Thyroid gland (tissue), 4 donors: ENCODE measurements at regions not wholly inside any gene's neighbourhood (a gene's known extent, or its start where the extent isn't known, plus 50 kb on each side); places are given as distances from the start of the nearest gene placed in this dataset.
"Not testable (repeated sequence)": the region's sequence is repeated elsewhere in the genome, so short reads cannot be mapped to it uniquely, and the experiment has no call there.

Source experiments
- DNase-seq, 2 donors: peaks; one replicate each; pipeline ENCODE4 v3.0.0-alpha.2; 2019
- H3K27ac ChIP-seq, 3 donors: fragments of 200-600 bp; sonication (generic); 1 replicate in 2 of 3; 2 replicates in 1 of 3; pipeline ENCODE4 v1.5.1; 2016 to 2019; ENCODE audit warnings: mild to moderate bottlenecking in 1 of 3, moderate library complexity in 1 of 3
- H3K27me3 ChIP-seq: fragments of 200-600 bp; sonication (generic); one replicate; pipeline ENCODE4 v1.5.1; 2019
- H3K36me3 ChIP-seq, 2 donors: fragments of 200-600 bp; sonication (generic); one replicate each; pipeline ENCODE4 v1.5.1; 2016 to 2019
- H3K4me1 ChIP-seq, 2 donors: fragments of 200-600 bp; sonication (generic); one replicate each; pipeline ENCODE4 v1.5.1; 2017 to 2019
- H3K4me3 ChIP-seq, 3 donors: fragments of 200-600 bp; sonication (generic); replicated peaks in 1 of 3; 1 replicate in 2 of 3; 2 replicates in 1 of 3; pipeline ENCODE4 v1.5.1; 2016; ENCODE audit warnings: mild to moderate bottlenecking in 1 of 3
- H3K9me3 ChIP-seq: fragments of 200-600 bp; sonication (generic); one replicate; pipeline ENCODE4 v1.5.1; 2017
- POLR2A ChIP-seq, 2 donors: fragments of 450-650 bp; IDR thresholded peaks; one replicate each; pipeline ENCODE4 v1.6.1; 2017; ENCODE audit warnings: antibody characterized with exemption in 2 of 2, mild to moderate bottlenecking in 2 of 2, moderate library complexity in 1 of 2
- WGBS, 2 donors: methylation state at CpG; one replicate each; pipeline ENCODE4 v1.1.5; 2017; 5-methylcytosine and 5-hydroxymethylcytosine counted together
- intact Hi-C: fragments of 100-400 bp; cut with DNase I; formaldehyde crosslinking; loops from one replicate; pipeline ENCODE4 v1.15.1; 2023
- TF ChIP-seq, protein P1 (sequence below), 6 experiments: fragments of 200-600 bp in 3 of 6; fragments of 450-650 bp in 3 of 6; sonication (generic) in 3 of 6; IDR thresholded peaks; one replicate each; pipeline ENCODE4 v1.5.1; 2016 to 2019; ENCODE audit warnings: antibody characterized with exemption in 6 of 6, mild to moderate bottlenecking in 2 of 6, inconsistent platforms in 1 of 6, moderate library complexity in 1 of 6

DNA sequence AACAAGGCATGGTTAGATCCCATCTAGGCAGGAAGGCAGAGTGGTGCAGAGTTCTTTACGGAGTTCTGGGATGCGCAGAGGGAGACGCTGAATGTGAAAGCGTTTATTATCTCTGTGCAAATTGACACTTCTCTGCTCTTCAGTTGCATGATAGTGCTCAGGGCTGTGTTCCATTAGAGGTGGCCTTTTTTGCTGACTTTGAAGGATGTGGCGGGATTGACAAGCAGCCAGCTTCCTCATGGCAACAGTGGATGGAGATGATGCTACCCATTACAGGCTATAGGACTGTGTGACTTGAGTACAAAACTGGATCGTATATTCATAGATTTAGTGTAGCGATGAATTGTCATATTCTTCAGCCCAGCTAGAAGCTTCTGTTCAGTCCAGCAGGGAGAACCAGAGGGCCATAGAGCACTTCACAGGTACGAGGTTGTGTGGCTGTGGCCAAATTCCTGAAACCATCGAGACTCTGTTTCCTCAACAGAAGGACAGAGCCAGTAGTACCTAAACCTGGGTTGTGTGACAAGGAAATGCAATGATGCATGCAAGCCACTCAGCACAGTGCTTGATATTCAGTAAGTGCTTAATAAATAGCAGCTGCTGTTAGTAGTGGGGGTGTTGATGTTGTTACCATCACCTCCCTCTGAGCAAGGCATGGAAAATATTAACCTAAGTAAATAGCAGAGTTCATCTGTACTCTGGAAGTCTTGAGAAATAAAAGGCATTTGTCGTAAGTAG, 430.0 kb upstream of the KAZN start:
- WGBS, 2 donors = 77 to 83% methylated on average over 10 of the region's 10 CpGs

DNA sequence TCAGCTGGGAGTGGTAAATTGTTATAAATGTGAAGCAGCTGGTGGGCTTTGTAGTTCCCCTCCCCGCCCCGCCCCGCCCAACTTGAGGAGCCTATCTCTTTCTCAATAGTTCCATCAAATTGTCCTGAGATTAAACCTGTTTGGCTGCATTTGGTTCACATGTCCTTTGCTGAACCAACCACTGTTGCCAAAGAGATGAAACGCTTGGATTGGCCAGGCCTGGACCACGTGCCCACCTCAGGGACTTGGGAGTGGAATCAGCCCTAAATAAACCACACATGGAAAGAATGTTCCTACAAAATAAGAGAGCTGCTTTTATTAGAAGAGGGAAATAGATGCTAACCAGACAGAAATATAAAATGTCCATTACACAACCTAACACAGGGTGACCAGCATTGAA, 424.9 kb upstream of the KAZN start:
- intact Hi-C loops = no loop called here
- Histone ChIP-seq H3K27me3 (no peaks in the 10 kb centered on the region), H3K9me3 (no peaks in the 10 kb centered on the region), H3K36me3 (no peaks in the 10 kb centered on the region), H3K4me3 (no peak overlapping the region), H3K4me1 (no peaks in the 10 kb centered on the region), H3K27ac (no peak overlapping the region)
- TF ChIP-seq, protein P1, sequence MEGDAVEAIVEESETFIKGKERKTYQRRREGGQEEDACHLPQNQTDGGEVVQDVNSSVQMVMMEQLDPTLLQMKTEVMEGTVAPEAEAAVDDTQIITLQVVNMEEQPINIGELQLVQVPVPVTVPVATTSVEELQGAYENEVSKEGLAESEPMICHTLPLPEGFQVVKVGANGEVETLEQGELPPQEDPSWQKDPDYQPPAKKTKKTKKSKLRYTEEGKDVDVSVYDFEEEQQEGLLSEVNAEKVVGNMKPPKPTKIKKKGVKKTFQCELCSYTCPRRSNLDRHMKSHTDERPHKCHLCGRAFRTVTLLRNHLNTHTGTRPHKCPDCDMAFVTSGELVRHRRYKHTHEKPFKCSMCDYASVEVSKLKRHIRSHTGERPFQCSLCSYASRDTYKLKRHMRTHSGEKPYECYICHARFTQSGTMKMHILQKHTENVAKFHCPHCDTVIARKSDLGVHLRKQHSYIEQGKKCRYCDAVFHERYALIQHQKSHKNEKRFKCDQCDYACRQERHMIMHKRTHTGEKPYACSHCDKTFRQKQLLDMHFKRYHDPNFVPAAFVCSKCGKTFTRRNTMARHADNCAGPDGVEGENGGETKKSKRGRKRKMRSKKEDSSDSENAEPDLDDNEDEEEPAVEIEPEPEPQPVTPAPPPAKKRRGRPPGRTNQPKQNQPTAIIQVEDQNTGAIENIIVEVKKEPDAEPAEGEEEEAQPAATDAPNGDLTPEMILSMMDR (IDR thresholded peaks at IDR 0.05) = no peak
- no peak for TF ChIP-seq POLR2A (IDR thresholded peaks at IDR 0.05)
- no peak for DNase-seq
- WGBS, 2 donors = 83 to 88% methylated on average over 5 of the region's 5 CpGs

More for the DNA sequence above, 430.0 kb upstream of the KAZN start:
- H3K9me3 ChIP-seq = no peaks in the 10 kb centered on the region
- H3K27me3 ChIP-seq = no peaks in the 10 kb centered on the region
- intact Hi-C loops = no loop called here
- H3K36me3 ChIP-seq = no peaks in the 10 kb centered on the region
- no peak overlapping the region for H3K4me3 ChIP-seq
- no peak for DNase-seq
- no peak overlapping the region for H3K27ac ChIP-seq
- TF ChIP-seq POLR2A (IDR thresholded peaks at IDR 0.05) = no peak
- TF ChIP-seq, protein P1 (IDR thresholded peaks at IDR 0.05) = no peak
- no peaks in the 10 kb centered on the region for H3K4me1 ChIP-seq

DNA sequence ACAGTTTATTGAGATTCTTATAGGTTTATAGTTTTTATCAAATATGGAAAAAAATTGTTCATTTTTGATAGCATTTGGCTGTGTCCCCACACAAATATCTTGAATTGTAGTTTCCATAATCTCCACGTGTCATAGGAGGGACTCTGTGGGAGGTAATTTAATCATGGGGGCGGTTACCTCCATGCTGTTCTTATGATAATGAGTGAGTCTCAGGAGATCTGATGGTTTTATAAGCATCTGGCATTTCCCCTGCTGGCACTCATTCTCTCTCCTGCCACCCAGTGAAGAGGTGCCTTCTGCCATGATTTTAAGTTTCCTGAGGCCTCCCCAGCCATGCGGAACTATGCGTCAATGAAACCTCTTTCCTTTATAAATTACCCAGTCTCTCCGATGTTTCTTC, 420.6 kb upstream of the KAZN start:
- H3K9me3 ChIP-seq, H3K4me1 ChIP-seq, H3K27me3 ChIP-seq, H3K36me3 ChIP-seq, H3K4me3 ChIP-seq, intact Hi-C loops, H3K27ac ChIP-seq, DNase-seq: not testable (repeated sequence)
- WGBS, 2 donors = 71 to 73% methylated on average over 5 of the region's 5 CpGs

DNA sequence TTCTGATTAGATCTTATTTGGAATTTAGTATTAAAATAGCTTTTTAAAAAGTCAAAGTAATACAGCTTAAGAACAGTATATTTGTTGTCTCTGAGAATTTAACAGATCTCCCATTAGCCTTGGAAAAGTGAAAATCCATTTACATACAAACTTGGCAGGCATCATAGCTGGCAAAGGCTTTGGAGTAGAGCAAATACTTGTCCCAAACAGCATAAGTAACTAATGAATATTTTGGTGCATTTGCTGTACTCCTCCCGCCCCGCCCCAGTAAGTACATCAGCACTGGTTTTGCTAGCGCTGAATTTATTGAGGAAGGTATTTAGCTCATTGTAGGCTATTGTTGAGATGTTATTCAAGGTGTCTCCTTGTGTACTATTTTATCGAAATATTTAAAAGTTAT, 417.7 kb upstream of the KAZN start:
- Histone ChIP-seq H3K4me3 (no peak overlapping the region), H3K36me3 (no peaks in the 10 kb centered on the region), H3K27ac (no peak overlapping the region), H3K4me1 (no peaks in the 10 kb centered on the region), H3K9me3 (no peaks in the 10 kb centered on the region), H3K27me3 (no peaks in the 10 kb centered on the region)
- 67 to 83% methylated on average over 4 of the region's 4 CpGs for whole genome bisulfite sequencing, 2 donors
- TF ChIP-seq, protein P1 (IDR thresholded peaks at IDR 0.05) = no peak
- TF ChIP-seq POLR2A (IDR thresholded peaks at IDR 0.05) = no peak
- DNase-seq = no peak
- intact Hi-C loops = no loop called here

DNA sequence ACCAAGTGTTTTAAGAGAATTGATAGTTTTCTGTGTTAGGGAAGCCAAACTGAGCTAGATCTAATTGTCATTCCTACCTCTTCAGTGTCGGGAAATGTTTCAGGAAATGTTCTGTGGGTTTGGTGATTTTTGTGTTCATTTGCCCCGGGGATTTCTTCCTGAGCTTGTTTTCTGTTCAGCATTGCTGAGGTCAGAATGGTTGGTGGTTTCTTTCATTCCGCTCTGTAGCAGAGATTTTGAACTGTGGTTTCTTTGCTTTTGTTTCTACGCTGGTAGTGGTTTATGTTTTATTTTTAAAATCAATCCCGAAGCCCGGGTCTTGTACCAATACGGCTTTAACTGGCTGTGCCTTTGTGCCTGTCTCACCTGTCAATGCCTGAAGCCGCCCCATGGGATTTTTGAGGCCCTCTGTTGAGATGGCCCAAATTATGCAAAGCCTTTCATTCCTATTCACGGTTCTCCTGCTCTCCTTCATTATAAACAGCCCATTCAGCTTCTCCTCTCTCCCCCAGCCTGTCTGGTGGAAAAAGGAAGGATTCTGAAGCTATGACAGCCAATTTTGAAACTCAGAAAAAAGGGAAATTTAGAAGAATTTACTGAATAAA, 417.2 kb upstream of the KAZN start:
- no peak overlapping the region for H3K27ac ChIP-seq
- TF ChIP-seq, protein P1 (IDR thresholded peaks at IDR 0.05) = no peak
- no peak for TF ChIP-seq POLR2A (IDR thresholded peaks at IDR 0.05)
- 77 to 85% methylated on average over 9 of the region's 9 CpGs for WGBS, 2 donors
- no peaks in the 10 kb centered on the region for H3K4me1 ChIP-seq
- intact Hi-C loops = no loop called here
- H3K9me3 ChIP-seq = no peaks in the 10 kb centered on the region
- no peaks in the 10 kb centered on the region for H3K27me3 ChIP-seq
- no peak for DNase-seq
- H3K4me3 ChIP-seq = no peak overlapping the region
- no peaks in the 10 kb centered on the region for H3K36me3 ChIP-seq
